Activated naive CD4-positive, alpha-beta T cell treated with Interleukin-2 at 50 U/mL for 16 hours (primary cell): ENCODE measurements at regions not wholly inside any gene's neighbourhood (a gene's known extent, or its start where the extent isn't known, plus 50 kb on each side); places are given as distances from the start of the nearest gene placed in this dataset.
A peak's percentile ranks its signal among the peaks of the same experiment; 100 is the strongest.

Experiments used
- DNase-seq: peaks from one replicate; pipeline ENCODE4 v3.0.0-alpha.2; 2020

DNA sequence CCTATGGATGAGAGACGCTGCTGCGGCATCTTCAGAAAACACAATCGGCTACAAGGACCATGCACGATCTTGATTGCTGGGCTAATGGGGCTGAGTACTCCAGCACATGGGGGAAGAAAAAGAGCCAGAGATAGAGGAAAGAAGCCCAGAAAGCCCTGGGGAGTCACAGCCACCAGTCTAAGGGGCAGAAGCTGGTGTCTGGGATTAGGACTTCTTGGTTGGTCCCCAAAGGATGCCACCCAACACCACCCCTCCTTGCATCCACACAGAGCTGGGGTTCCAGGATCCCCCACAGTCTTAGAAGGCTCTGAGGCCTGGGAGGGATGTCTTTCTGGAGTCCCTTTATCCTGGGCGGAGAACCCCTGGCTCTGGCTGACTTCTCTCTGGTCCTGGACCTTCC lies 98.4 kb upstream of the TARDBP start:
- DNase-seq = no peak

DNA sequence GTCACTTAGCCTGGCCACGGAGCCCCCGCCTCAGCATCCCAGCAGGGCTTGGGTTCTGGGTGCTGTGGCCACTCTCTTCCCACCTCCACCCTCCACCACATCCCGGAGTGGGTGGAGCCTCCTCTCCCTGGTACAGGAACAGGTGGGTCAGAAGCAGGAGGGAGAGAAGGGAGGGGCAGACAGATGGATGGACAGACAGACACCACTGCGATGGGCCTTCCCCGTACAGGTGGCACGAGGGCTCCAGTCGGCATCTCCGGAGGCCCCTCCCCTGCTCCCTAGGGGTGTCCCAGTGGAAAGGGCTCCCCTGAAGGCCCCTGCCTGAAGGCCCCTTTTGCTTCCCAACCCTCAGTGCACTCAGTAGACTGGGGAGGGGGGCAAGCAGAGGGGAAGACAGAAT lies 96.9 kb upstream of the TARDBP start:
- DNase-seq = no peak

DNA sequence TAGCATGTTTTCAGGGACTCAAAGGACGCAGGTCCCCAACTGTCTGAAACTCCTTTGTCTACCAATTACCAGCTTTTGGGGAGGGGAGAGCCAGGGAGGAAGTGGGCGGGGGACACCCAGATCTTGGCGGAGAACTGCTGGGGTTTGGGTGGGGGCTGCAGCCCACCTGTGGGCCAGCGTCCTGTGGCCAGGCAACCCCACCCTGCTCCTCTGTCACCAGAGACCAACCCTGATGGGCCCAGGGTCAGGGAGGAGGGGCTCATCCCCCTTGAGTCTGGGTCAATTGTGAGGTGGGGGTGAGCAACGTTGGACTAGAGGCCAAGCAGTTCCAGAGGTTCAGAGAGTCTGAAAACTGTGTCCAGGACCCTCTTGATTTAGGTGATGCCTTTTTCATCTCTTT lies 96.1 kb upstream of the TARDBP start:
- DNase-seq = no peak

DNA sequence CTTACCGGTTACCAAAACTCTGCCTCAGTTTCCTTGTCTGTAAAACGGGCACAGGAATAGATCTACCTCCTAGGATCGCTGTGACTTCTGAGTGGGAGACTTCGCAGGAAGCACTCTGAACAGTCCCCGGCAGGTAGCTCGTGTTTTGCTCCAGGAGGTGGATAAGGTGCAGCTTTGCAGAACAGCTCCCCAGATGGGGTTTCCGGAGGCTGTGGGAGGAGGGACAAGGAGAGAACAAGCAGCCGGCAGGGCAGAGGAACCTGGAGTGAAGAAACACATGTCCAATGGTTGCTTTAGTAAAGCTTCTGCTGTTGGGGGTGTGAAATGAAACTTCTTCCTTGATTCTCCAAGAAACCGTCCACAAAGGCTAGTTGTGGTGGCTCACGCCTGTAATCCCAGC lies 95.5 kb upstream of the TARDBP start:
- no peak for DNase-seq

DNA sequence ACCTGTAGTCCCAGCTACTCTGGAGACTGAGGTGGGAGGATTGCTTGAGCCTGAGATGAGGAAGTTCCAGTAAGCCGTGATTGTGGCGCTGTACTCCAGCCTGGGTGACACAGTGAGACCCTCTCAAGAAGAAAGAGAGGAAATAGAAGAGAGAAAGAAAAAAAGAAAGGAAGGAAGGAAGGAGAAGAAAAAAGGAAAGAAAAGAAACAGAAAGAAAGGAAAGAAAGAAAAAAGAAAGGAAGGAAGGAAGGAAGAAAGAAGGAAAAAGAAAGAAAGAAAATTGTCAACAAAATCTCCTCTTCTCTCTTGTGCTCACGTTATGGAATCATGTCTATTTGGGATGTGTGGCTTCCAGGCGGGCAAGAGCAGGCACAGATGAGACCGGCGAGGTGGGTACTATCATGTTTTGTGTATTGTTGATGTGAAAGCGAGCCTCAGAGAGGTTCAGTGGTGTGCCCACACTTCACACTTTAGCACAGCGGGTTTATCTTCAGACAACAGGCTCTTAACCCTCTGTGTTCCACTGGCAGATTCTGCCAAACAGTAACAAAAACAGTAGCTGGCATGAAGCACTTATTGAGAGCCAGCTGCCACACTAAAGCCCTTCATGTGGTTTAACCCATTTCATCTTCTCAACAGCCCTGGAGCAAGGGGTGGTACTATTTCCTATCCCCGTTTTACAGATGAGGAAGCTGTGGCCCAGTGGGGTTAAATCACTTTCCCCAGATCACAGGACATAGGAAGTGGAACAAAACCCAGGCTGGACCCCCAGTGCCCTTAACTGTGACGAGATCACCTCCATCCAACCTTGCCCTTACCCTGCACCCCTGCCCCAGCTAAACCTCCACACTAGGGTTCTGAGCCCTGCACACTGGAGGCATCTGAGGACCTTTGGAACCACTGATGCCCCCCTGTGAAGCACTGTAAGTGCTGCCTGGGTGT lies 94.7 kb upstream of the TARDBP start:
- no peak for DNase-seq

DNA sequence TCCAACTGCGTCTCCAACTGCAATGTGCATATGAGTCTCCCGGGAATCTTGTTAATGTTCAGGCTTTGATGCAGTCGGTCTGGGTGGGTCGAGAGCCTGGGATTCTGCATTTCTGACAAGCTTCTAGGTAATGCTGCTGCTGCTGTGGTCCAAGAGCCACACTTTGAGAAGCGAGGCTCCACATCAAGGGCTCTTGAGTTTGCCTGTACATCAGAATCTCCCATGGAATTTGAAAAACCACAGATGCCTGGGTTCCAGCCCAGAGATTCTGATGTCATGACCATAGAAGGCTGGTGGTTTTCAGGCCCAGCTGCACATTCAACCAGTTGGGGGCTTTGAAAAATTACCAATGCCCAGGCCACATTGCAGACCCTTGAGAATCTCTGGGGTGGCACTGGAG lies 93.9 kb upstream of the TARDBP start:
- DNase-seq = no peak

DNA sequence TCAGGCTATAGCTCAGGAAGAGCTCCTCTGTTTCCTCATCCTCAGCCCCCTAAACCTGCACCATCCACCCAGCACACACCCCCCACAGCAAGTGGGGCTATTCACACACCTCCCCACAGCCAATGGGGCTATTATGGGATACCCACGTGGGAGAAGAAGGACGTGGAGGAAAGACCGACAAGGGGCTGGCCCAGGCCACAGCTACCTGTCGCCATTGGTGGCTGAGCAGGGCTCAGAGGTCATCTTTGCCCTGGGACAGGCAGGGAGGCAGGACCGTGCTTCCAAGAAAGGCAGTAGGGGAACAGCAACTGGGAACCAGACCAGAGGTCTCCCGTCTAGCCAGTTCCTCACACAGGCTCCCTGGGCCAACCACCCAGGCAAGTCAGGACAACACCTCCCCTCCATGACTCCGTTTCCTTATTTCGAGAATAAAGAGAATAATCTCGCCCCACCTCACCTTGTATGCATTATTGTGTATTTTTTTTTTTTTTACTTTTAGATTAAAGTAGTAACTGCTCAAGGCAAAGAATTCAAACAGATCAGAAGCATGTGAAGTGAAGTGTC lies 92.3 kb upstream of the TARDBP start:
- DNase-seq = no peak

DNA sequence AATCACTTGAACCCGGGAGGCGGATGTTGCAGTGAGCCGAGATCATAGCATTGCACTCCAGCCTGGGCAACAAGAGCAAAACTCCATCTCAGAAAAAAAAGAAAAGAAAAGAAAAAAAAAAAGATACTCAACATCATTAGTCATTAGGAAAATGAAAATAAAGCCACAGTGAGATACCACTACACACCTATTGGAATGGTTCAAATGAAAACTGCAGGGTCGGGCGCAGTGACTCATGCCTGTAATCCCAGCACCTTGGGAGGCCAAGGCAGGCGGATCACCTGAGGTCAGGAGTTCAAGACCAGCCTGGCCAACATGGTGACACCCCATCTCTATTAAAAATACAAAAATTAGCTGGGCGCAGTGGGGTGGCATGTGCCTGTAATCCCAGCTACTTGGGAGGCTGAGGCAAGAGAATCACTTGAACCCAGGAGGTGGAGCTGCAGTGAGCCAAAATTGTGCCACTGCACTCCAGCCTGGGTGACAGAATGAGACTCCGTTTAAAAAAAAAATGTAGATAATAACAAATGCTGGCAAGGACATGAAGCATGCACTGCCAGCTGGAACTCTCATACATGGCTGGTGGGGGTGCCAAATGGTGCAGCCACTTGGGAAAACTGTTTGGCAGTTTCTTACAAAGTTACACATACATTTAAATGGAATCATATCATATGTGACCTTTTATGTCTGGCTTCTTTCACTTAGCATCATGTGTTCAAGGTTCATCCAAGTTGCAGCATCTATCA lies 90.0 kb upstream of the TARDBP start:
- peak; percentile 53 for DNase-seq

DNA sequence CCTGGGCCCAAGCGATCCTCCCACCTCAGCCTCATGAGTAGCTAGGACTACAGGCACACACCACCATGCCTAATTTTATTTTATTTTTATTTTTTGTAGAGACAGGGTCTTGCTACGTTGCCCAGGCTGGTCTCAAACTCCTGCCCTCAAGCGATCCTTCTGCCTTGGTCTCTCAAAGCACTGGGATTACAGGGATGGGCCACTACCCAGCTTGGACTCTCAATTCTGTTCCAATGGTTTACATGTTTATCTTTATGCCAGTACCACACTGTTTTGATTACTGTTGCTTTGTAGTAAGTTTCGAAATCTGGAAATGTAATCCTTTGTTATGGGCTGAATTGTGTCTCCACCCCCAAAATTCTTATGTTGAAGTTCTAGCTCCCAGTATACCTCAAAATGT lies 88.4 kb upstream of the TARDBP start:
- no peak for DNase-seq

DNA sequence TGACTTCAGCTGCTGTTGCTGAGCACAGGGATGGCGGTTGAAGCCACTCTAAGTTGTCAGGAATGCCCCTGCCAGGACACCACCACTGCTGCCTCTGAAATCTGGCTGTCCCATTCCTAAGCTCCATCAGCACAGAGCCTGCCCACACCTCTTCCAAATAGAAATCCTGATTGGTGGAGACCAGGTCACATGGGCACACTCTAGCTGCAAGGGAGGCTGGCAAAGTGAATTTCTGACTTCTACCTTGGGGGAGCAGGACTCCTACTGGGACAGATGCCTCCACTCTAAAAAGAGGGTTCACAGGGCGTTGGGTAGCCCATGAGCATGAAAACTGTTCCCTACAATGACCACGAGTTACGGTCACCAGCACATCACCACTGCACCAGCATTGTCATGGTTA lies 83.8 kb upstream of the TARDBP start:
- DNase-seq = no peak

DNA sequence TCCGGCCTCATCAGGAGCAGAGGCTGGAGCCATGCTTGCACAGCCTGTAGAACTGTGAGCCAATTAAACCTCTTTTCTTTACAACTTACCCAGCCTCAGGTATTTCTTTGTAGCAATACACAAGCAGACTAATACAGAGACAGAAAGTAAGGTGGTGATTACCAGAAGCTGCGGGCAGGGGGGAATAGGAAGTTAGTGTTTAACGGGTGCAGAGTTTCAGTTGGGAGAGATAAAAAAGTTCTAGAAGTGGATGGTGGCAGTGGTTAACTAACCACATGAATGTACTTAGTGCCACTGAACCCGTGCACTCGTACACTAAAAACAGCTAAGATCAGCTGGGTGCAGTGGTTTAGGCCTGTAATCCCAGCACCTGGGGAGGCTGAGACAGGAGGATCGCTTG lies 80.4 kb upstream of the TARDBP start:
- peak; percentile 37 for DNase-seq

DNA sequence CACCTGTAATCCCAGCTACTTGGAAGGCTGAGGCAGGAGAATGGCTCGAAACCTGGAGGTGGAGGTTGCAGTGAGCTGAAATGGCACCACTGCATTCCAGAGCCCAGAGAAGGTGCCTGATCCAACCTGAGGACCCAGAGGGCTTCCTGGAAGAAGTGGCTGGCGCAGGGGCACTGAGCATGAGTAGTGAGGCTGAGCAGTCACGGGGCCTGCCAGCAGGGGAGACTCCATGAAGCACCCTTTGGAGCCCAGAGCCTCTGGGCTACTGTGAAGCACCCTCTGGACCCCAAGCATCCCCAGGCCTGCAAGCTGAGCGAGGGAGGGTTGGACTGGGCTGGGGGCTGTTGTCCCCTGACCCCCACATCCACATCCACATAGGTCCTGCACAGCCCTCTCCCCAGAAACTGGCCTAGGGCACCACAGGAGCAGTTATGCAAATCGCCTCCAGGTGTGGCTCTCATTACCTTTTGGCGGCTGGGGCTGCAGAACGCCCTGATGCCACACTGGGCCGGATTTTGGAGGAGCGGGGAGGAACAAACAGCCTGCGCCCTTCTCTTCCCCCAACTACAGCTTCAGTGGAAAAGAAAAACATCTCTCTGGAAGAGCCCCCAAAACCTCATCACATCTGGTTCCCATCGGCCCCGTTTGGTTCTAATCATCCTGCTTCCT lies 78.2 kb upstream of the TARDBP start:
- DNase-seq = no peak

DNA sequence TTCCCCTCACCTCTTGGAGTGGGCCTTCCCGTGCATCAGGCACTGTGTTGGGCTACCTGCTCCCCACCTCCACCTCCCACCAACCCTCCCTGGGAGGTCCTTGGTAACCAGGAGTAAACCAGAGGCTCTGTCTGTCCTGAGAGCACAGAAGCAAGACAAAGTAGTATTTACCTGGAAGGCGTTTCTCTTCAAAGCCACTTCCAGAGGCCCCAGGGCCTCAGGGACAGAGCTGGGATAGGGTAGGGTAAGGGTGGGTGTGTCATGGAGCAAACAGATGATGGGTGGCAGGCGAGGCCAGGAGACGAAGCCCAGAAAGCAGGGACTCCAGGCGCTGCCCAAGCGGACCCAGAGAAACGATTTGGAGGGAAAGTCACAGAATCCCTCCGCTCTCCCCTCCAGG lies 77.2 kb upstream of the TARDBP start:
- DNase-seq = no peak

DNA sequence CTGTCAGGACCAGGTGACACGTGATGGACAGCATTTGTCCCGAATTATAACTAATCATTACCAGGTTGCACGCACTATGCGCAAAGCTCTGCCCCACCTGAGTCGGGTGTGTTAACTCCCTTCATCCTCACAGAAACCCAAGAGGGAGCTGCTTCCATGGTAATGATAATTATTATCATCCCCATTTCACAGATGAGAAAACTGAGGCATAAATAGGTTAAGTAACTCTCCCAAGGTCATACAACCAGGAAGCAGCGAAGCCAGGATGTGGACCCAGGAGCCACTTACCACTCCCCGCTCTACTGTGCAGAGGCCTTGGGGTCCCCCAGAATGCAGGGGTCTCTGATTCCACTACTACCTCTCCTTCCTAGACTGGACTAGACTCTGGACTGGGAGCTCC lies 76.7 kb upstream of the TARDBP start:
- DNase-seq = no peak

DNA sequence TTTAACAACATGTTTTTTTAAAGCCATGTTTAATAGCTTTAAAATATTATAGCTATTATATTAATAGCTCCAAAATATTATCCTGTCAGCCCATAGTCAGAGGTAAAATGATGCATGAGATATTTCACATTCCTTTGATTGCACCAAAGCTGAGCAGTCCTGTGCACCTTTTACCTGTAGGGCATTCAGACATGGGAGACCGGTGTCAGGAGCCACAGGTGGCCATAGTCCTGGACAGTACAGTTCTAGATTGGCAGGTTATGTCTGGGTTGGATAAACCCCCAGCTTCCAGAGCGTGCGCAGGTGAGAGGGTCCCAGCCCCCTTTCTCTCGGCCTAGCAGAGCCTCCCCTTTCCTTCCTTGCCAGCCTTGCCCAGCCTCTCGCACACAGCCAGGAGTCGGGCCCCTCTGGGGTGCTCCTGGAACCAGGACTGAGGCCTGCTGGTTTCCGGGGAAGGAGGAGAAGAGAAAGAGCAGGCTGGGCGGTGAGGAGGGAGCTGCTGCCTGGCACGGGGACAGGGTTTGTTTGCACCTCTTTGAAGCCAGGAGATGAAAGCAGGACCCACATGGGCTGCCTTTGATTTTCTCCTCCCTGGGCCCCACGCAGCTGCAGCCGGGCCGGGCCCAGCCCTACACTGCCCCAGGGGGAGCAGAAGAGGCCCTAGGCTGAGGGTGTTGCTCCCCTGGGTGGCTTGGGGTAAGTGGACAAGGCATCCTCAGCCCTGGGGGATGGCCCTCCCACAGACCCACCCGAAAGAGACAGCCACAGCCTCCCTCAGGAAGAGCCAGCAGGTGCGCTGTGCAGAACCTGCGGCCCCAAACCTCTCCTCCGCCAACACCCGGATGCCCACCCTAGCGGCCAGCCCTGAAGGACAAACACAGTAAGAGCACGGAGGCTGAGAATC lies 75.2 kb upstream of the TARDBP start:
- DNase-seq = no peak

DNA sequence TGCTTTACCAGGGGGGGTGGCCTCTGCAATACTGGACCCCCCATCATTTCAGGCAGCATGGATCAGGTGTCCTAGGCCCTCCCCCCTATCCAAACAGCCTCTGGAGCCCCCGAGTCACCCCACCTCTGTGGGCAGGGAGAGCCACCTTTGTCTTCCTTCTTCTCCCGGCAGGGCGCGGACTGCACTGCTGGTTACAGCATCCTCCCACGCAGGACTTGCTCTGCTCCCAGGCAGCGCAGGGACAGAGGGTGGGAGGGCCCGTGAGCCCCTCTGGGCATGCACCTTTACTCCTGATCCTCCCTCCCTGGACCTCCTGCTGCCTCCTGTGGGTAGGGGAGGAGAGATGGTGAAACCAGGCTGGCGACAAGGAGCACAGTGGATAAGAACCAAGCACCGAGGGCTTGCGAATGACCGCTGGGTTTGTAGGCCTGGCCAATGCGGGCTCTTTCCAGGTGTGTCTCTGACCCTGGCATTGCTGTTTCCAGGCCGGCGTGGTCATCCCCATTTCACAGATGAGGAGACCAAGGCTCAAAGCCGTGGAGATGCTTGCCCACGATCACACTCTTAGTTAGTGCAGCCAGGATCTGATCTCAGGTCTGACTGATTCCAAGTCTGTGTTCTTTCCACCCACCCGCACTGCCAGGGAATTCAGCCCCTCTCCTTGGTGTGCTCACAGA lies 73.6 kb upstream of the TARDBP start:
- no peak for DNase-seq

DNA sequence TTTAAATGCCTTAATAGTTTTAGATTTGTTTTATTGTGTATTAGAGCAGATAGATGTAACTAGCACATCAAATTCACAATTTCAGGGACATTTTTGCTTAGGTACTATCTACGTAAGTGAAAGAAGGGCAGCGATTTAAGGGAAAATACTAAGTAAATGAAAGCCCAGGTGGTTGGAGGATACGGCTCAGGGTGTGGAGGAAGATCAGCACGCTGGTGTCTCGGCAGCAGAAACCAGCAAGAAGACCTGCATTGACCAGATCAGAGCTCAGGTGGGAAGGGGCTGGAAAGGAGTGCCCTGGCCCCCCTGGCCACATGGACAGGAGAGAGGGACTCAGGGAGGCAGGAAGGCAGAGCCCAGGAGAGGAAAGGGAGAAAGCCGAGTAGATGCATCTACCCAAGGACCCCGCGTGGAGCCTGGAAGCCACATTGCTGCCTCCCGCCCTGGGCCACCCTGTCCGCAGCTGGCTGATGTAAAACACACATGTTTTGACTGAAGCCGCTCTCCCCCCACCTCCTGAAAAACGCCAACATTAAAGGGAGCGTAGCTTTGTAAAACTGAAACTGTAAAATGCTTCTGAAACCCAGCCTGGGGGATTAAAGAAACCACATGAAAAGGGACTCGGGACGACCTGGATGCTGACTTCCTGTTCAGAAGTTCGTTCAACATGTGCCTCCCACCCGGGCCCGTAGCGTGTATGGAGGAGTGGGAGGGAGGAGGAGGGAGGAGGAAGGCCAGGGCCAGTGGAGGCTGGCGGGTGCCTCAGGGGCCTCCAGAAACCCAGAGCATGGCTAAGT lies 72.6 kb upstream of the TARDBP start:
- DNase-seq = peak; percentile 63

DNA sequence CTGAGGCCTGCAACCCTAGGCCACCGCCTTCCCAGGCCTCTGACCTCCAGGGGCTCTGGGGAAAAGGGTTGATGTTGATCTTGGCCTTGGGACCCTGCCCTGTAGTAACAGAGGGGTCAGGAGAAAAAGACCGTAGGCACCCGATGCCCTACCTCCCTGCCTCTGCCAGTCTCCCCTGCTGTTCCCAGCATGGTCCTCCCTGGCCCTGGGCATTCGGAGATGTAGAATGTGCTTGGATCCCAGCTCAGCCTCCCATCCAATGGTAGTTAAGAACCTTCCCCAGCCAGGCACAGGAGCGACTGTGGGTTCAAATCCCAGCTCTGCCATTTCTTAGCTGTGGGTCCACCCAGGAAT lies 72.0 kb upstream of the TARDBP start:
- DNase-seq = no peak

DNA sequence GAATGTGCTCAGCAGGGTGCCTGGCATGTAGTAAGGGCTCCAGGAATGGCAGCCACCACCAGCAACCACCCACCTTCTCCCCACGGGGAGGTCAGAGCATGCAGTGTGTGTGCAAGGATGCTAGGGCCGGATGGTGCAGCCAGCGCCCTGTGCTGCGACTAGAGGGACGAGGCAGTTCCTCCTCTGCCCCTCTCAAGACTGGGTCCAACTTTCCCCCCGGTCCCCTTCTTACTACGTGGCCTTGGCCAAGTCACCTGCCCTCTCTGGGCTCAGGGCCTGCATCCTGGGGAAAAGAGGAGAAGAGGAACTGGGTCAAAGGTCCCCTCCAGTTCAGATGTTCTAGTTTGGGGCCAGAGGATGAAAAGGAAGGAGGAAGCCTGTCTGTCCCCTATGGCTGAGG lies 71.6 kb upstream of the TARDBP start:
- DNase-seq = no peak

DNA sequence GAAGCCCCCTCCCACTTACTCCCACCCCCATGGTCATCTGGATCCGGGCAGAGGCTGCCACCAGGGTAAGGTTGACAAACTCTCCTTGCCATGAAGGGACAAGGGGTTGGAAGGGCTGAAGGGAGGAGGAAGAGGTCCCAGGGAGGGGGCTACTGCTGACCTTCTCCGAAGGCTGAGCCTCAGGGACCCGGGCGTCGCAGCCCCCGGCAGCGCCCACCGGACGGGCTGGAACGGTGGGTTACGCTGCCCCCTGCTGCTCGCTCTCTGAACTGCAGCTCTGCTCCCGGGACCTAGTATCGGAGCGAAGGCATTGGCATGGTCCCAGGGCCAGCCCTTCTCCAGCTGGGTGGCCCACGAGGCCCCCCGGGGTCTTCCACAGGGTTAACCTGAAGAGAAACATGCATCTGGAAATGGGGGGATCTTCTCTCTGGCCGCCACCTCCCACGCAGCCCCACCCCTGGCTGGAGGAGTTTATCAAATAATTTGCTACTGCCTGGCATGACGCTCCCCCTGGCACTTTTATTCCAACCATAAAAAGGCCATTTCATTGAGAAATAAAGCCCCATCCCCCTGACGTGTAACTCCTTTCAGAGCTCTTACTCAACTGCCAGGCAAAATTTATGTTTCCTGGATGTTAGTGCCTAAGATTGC lies 70.4 kb upstream of the TARDBP start:
- DNase-seq = peak; percentile 72

DNA sequence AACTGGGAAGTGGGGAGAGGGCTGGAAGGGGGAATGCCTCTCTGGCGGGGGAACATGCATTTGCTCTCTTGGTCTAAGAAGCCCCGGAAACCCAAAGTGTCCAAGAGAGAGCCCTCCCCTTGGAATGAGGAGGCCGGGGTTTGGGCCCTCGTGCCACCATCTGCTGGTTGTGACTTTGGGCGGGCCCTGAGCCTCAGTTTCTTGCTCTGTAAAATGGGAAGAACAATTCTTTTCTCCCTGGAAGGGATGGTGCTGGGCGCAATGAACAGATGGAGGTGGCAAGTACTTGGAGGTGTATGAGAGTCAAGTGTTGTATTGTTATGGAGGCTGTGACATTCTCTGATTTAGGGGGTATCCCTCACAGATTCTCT lies 69.9 kb upstream of the TARDBP start:
- DNase-seq = no peak
